ENCODE measurements at regions not wholly inside any gene's neighbourhood (a gene's known extent, or its start where the extent isn't known, plus 50 kb on each side); places are given as distances from the start of the nearest gene placed in this dataset.

- no peak for TF ChIP-seq ATF2 (CRISPR knock-in tag; IDR thresholded peaks at IDR 0.05)
- TF ChIP-seq ZSCAN5A (CRISPR knock-in tag; IDR thresholded peaks at IDR 0.05; ENCODE audit: borderline replicate concordance): no peak
- no peak for TF ChIP-seq GPBP1L1 (CRISPR knock-in tag; IDR thresholded peaks at IDR 0.05)
- TF ChIP-seq SMAD1 (CRISPR knock-in tag; IDR thresholded peaks at IDR 0.05; ENCODE audit: borderline replicate concordance, low read depth): no peak
- peak; percentile 95 for TF ChIP-seq ONECUT2 (CRISPR knock-in tag; IDR thresholded peaks at IDR 0.05)
- TF ChIP-seq SIX1 (CRISPR knock-in tag; IDR thresholded peaks at IDR 0.05; ENCODE audit: borderline replicate concordance): no peak
- 0 out of 2 replicates have a peak, but pooled peaks have one; percentile 35 for TF ChIP-seq ELF3 (CRISPR knock-in tag; IDR thresholded peaks at IDR 0.05)
- 0 out of 2 replicates have a peak, but pooled peaks have one; percentile 37 for TF ChIP-seq MEIS2 (CRISPR knock-in tag; IDR thresholded peaks at IDR 0.05)
- no peak for TF ChIP-seq ZNF629 (CRISPR knock-in tag; conservative IDR thresholded peaks at IDR 0.05)
- no peak for TF ChIP-seq ZNF280B (CRISPR knock-in tag; IDR thresholded peaks at IDR 0.05; ENCODE audit: borderline replicate concordance)
- TF ChIP-seq ZNF367 (CRISPR knock-in tag; IDR thresholded peaks at IDR 0.05; ENCODE audit: borderline replicate concordance): no peak
- TF ChIP-seq TFDP1 (CRISPR knock-in tag; IDR thresholded peaks at IDR 0.05; ENCODE audit: borderline replicate concordance): no peak
- no peak for TF ChIP-seq ZFP36L1 (CRISPR knock-in tag; IDR thresholded peaks at IDR 0.05)
- TF ChIP-seq ZNF773 (CRISPR knock-in tag; IDR thresholded peaks at IDR 0.05; ENCODE audit: borderline replicate concordance): no peak
- TF ChIP-seq ZNF557 (CRISPR knock-in tag; IDR thresholded peaks at IDR 0.05): no peak
- no peak for TF ChIP-seq CSRNP1 (CRISPR knock-in tag; IDR thresholded peaks at IDR 0.05)
- no peak for TF ChIP-seq MXD4 (CRISPR knock-in tag; IDR thresholded peaks at IDR 0.05)
Observed at GRCh38 chr11:70667767-70668166, 269.4 kb downstream of the CTTN start (continued).
